GM21786 (cell line): ENCODE measurements at regions not wholly inside any gene's neighbourhood (a gene's known extent, or its start where the extent isn't known, plus 50 kb on each side); places are given as distances from the start of the nearest gene placed in this dataset.

Experiments
- ATAC-seq: cut with Tn5 transposase; IDR thresholded peaks from one replicate; pipeline ENCODE4 v1.9.1; 2021; ENCODE audit not compliant: unreplicated experiment

DNA sequence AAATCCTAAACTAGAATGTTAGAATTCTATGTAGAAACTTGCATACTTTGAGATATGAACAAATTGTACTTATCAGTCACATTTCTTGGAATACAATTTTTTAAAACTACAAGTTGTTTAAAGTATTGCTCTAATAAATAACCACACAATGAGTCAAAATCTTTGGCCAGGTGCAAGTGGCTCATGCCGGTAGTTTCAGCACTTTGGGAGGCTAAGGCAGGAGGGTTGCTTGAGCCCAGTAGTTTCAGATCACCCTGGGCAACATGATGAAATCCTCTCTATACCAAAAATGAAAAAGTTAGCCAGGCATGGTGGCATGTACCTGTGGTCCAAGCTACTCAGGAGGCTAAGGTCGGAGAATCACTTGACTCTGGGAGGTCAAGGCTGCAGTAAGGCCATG is 257.8 kb downstream of the COX7C start:
- ATAC-seq, result no peak

DNA sequence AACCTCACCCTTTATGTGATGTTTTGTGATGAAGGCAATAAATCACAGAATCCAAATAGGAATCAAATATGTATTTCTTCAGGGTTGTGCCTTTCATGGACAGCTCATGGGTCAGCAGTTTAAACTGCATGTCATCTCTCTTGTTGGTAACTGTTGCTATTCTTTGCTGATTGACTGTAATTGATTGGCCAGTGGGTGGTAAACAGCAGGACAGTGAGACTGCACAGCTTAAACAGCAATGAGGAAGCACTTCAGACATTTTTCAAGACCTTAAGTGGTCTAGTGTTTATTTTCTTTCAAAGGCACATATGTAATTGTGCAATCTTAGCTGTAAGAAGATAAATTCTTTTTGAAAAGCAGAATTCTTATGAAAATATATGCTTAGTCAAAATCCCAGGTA is 260.5 kb downstream of the COX7C start:
- no peak for ATAC-seq

DNA sequence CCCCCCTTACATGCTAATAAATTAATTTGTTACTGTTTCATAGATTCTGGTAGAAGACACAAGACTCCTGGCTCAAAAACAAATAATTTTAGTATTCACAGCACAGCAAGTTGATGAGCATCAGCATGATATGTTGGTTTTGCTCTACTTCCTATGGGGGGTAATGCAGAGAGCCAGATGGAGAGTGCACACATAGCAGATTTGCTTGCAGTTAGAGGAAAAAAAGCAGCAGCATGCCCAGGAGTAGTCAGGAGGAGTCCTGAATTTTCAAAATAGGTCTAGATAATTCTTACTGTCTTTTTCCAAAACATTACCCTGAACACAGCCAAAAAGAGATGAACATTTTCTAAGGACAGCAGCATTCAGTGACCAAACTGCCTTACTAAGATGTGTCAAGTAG is 261.3 kb downstream of the COX7C start:
- no peak for ATAC-seq

DNA sequence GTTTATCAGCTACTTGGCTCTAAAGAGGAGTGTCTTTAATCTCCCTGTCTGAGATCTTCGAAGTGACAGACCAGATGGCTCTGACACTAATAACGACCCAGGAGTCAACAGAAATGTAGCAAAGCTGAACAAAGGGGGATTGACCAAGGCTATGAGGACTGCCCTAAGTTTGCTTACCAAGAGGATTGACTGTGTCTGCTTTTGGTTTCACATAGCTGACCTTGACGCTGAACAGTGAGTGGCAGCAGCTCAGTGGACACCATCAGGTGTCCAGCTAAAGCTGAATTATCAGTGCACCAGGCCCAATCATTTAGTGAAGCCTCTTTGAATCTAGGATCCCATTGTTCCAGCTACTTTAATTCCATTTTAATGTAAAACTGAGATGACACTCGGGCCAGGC is 262.6 kb downstream of the COX7C start:
- no peak for ATAC-seq

DNA sequence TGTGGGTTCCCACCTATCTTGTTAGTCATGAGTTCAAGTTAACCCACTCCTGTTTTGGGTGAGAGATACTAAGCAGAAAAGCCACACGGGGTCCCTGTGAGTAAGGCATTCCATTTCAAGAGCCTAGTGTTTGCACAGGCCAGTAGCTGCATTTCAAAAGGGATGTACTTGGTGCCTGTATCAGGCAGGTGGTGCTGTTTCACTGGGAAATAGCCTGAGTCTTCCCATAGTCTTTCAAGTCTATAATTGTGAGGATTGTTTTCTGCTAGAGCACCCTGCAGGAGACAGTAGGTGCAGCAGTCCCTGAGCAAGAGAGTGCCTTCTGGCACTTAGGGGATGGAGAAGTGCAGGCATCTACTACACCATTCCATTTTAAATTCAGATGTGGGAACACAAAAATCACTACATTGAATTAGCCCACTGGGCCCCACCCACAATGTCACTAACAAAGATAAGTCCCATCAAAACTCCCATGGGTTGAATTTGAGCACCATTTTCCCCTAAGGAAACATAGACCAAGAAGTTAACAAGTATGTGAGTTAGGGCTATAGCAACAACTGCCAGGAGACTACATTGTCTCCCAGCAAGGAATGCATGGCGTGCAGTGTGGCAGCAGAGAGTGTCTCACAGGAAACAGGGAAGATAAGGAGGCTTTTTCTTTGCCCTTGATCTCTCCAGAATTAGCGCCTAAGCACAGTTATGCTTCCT is 263.2 kb downstream of the COX7C start:
- peak; percentile 96 for ATAC-seq

DNA sequence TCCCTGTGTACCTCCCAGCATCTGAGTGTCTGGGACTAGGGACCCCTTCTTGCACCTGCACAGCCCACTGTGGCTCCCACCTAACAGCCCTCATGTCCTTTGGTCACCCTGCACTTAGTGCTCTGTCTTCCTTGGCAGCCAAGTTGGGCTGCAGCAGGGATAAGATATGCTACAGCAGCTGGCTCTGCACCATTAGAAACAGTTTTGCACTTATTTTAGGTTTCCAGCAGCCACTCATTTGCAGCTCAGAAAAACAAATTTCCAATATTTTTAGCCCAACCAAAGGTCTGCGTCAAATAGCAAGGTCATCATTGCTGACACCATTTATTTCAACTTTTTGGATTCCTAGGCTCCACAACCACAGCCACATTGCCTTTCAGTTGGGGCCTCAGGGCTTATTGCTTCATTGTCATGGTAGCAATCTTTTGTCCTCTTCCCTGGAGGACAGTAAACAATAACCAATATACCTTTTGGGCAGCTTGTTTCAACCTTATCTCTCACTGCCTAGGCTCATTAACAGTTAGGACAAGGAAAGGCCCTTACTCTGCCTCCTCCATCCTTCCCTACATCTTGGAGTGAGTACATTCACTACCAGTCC is 263.9 kb downstream of the COX7C start:
- ATAC-seq, result no peak

DNA sequence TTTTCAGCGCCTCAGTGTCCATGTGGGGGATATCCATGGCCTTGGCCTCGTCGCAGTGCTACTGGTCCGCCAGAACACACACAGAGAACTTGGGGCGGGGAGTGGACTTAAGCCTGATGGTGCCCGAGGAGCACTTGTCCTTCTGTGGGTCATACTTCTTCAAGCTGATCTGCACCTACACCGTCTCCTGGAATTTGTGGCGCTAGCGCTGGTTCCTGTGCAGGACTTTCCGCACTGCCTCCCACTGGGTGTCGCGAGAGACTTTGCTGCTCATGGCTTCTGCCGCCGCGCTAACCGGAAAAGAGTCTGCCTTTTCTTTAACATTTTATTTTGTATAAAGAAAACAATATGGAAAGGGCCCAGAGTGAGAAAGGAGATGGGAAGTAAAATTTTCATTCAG is 266.9 kb downstream of the COX7C start:
- no peak for ATAC-seq

DNA sequence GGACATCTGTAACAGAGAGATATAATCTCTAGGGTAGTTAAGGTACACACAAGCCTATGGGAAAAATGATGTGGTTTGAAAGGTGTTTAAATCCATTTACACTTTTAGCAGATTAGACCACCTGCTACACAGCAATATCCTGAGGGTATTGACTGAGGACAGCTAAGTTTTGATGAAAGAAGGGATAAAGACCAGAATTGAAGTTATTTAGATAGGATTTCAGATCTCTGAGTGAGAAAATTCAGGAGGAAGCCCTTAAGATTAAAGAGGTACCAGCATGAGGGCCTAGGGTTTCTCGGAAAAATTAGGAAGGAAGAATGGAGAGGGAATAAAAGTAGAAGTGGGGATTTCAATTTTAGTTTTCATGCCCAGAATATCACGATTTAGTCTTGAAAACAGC is 267.3 kb downstream of the COX7C start:
- ATAC-seq, result no peak

DNA sequence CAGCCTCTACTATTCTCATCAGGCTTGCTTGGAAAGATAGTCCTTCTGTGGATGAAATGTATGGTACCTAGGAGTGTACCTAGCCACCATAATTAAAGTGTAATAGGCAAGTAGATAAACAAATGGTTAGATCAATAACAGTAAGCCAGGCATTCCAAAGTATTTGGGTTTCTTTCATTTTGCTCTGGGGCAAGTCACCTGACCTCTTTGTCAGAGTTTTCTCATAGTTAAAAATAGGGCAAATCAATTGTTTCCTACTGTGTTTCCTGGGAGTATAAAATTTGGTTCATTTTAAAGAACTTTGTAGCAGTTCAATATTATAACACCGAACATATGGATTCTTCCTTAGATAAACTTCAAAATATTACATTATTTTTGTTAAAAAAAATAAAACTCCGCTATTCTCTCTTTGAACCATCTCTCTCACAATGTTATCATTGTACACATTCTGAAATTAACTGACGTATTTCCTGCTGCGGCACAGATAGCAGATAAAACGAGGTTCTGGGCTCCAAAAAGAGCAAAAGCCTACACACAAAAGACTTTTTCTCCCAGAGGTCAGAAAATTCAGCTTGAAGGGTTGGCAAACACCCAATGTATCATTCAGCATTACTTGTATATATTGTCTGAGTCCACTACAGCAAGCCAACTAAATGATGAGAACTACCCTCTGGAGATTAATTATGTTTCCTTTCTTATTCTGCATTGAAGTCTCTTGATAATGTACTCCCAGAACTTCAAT is 267.9 kb downstream of the COX7C start:
- ATAC-seq, result no peak

DNA sequence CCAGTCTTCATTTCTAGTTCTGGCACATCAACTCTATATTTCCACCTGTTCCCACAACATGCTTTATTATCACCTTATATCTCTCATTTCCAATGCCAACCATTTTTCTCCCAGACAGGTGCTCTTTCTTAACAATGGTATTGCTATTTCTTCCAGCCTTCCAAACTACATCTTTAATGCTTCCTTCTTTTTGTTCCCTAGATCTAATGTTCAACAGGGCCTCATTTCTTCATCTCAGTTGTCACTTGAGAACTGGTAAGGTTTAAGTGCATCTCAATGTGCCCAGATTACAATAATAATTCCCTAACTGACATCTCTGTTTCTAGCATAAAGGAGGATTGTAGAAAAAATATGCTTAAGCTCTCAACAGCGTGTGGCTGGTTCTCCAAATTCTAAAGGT is 272.6 kb downstream of the COX7C start:
- ATAC-seq, result no peak

DNA sequence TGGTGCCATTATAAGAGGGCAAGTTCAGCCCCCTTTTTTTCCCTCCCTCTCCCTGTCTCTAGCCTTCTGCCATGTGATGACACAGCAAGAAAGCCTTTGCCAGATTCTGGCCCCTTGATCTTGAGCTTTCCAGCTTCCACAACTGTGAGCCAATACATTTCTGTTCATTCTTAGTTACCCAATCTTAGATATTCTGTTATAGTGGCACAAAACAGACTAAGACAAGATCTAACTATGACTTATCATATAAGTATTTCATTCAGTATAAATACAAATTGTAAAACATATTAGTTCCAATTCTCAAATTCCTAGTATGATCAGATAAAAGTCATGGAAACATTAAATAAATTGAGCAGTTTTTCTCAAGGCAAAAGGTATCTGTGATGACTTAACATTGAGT is 276.3 kb downstream of the COX7C start:
- no peak for ATAC-seq

DNA sequence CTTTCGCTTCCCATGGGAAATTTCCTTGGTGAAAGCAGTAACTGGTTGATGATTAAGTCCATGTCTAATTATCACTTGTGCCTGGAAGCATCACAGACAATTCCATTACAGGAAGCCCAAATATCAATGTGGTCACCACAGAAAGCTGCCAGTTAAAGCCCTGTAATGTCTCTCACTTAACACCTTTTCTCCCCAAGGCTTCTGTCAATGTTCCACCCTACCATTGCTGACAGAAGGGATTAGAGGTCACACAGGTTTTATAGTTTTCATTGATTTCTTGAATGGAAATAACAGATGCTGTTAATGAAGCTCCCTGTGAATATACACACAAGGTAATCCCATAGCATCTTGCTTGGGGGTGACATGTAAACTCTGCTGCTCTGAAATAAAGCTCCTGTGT is 279.2 kb downstream of the COX7C start:
- no peak for ATAC-seq

DNA sequence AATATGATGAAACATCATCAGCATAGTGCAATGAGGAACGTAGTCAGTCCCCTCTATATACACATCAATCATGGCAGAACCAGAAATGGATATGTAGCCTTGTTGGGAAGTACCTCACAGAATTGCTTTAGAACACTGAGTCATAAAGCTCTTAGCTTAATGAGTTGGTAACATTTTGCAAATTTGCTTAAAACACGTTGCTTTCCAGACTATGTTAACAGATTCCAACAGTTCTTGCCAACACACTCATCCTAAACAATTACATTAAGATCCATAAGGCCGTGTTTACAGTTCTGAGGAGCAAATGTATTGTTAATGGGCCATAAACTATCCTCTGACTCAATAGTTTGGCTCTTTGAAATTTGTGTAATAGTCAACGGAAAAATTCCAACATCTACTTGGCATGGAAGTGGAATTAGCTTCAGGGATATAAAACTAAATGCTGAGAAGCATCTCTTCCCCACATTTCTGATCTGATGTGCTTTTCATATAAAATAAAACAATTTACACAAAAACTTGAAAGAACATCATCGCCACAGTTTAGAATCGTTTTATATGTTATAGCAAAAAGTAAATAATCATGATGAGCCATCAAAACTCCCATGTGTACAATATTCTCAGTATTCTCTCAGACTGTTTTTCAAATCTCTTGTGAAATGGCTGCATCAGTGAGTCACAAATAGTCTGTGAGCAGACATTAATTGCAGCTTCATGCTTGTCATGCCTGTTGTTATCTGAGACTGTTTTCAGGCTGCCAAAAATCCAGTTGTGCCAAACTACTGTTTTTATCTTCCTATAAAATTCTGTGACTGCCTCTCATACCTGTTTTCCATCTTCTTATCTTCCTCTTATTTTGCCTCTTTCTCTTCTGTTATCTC is 291.9 kb downstream of the COX7C start:
- no peak for ATAC-seq

DNA sequence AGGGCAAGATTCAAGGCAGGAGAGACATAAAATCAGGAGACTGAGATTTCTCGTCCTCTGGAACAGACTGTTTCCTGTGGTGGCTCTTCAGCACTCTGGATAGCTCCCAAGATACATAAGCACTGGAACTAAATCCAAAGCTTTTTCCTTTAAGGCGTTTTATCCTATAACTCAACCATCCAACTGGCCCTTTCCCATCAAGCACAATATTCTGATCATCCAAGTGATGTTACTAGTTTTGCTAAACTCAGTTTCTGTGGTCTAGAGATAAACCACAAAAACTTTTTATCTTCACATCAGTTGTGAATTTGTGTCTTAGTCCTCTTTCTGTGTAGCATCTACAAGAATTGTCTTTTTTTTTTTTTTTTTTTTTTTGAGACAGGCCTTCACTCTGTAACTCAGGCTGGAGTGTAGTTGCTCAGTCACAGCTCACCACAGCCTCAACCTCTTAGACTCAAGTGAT is 299.4 kb downstream of the COX7C start:
- no peak for ATAC-seq

DNA sequence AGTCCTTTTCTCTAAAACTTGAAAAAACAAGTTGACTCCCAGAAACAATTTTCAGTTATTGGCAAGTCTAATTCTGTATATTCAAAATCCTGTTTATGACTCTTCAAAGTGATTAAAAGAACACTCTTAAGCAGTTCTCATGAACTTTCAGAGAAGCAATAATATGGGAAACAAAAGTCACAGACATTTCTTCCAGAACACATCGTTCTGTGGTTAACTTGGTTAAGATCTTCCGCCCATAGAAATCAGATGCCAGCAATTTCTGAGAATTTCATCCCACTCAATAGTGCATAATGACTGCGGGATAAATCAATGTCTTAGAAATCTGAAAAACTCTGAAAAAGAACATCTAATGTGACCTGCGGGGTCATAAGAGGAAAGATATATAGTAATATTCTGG is 300.5 kb downstream of the COX7C start:
- no peak for ATAC-seq

DNA sequence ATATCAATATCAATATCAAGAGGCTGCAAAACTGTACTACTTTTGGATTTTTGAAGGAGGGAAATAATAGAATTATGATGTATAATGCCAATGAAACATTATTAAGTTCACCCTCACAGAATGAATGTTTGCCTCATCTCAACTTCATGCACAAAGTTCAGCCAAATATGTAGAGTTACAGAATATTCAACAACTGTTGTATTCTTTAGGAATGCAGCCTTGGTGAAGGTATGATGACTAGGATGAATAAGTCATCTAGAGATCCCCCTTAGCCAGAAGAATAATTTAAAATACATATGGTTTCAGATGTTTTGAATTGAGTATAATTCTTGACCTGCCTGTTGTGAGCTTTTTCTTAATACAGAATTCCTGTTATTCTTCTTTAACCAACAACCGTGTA is 308.3 kb downstream of the COX7C start:
- ATAC-seq, result no peak

DNA sequence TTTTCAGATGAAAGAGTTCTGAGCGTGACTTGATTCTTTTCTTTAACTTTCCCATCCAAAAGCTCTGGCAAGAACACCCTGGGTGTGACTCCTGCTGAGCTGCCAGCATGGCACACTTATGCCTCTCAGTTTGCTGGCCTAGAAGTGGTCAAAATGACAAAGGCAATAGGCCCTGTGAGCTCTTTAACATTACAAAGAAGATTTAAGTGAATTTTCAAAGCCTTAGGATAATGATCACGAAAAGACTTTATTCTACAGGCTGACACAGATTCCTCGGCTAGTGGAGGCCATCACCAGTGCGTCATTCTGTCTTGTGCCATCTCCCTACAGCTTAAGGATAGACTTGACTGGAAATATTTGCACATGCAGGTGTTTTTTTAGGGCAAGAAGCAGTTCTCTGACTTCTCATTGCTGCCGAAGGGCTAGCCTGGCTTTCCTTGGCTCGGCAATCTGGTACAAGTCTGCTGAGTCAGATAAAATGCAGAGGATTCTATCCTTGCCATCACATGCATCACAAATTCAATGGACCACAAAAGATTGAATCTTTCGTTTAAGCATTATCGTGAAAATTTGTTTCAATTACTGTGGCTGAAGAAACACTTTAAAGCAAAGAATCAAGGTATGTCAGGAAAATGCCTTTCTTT is 311.5 kb downstream of the COX7C start:
- ATAC-seq, result no peak

DNA sequence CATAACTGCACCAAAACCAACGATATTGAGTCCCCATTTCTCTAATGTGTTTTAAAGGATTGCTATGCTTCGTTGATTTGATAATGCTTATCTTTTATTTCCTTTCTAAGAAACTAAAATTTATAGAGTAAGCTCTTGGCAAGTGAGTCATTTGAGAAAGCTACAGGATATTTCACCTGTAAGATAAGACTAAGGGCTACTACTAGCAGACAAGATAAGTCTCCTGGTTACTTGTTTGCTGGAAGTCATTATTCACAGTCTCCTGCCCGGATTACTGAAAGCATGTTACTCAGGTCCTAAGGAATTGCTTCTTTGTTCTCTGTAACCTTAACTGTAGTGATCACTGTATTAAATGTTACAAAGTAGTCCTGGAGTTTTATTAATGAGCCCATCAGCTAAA is 315.9 kb upstream of the RASA1 start:
- ATAC-seq, result no peak

DNA sequence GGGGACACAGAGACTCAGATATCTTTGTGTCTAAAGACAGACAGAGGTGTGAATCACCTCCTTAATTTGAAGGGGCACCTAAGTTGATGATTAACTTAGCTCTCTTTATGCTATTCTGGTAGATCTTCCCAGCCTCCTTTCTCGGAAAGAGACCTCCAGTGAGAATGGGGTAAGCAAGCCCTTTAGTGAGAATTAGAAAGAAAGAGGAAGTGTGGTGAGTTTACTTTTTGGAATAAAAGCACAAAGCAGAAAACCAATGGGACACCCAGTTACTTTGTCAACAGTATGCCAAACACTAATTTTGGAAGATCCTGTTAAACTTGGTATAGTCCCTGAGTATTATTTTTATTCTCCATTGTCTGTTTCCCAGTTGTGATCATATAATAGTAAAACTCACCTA is 302.8 kb upstream of the RASA1 start:
- ATAC-seq, result no peak

DNA sequence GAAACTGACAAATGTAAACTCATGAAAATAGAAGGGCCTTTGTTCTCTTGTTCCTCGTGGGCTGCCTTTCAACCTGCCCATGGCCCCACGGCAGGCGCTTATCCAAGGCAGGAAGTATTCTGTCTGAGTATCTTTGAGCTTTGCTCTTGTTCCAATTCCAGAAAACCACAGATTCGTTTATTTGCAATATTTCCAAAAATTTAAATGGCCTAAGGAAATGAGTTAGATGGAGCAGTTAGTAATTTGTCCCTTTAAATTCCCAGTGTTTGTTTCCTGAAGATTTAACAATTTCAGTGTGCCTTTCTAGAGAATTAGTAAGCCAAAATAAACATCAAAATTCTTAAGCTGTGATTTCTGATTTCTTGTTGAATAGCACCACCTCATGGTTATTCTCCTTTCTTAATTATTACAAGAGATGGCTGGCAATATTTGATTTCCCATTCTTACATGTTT is 299.4 kb upstream of the RASA1 start:
- no peak for ATAC-seq

DNA sequence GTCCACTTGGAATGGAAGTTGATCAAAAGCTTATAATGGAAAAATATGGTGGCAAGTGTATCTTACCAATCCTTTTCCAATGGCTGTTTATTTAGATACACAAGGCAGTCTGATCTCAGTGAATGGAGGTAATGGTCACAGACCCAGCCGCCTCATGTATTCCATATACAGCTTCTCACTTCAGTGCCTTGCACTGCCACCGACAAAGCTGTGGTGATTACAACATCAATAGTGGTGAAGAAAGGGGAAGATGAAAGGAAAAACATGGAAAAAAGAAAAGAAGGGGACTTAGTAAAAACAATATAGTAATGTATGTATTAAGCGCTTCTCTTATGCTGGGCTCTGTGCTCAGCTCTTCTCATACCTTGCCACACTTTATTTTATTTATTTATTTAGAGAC is 297.3 kb upstream of the RASA1 start:
- no peak for ATAC-seq
